ENCODE measurements at regions not wholly inside any gene's neighbourhood (a gene's known extent, or its start where the extent isn't known, plus 50 kb on each side); places are given as distances from the start of the nearest gene placed in this dataset.

DNA sequence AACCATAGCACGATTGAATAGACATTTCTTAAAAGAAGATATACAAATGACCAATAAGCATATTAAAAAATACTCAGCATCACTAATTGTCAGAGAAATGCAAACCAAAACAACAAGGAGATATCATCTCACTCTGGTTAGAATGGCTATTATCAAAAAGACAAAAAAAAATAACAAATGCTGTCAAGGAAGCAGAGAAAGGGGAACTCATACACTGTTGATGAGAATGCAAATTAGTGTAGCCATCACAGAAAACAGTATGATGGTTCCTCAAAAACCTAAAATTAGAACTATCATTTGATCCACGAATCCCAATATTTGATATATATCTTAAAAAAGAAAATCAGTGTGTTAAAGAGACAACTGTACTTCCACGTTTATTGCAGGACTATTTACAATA, 71.7 kb upstream of the BANK1 start:
- no peak overlapping the region for H3K4me3 Mint-ChIP-seq (ENCODE audit: unreplicated experiment)
- Histone ChIP-seq H3K9me3 (0 out of 2 replicates have a peak, but pooled peaks cover 4% of the 10 kb centered on the region), H3K4me1 (no peaks in the 10 kb centered on the region), H3K27me3 (replicated peaks; ENCODE audit: control insufficient read depth, insufficient read depth, low read length) (no peaks in the 10 kb centered on the region), H3K36me3 (ENCODE audit: control insufficient read depth, insufficient read depth, low read length) (no peaks in the 10 kb centered on the region), H3K4me3 (ENCODE audit: low read depth, low read length) (no peak overlapping the region)
- H3K36me3 Mint-ChIP-seq (ENCODE audit: insufficient read depth, unreplicated experiment) = no peaks in the 10 kb centered on the region
- intact Hi-C loops (cut with micrococcal nuclease; ENCODE audit: unreplicated experiment) = no loop called here
- POLR2A ChIA-PET = no interaction called here
- peaks cover 10% of the 10 kb centered on the region for H3K9me3 Mint-ChIP-seq (ENCODE audit: unreplicated experiment)
- BruUV-seq (replicated peaks) = no TSS peak
- H3K27me3 Mint-ChIP-seq (ENCODE audit: insufficient read depth, unreplicated experiment) = no peaks in the 10 kb centered on the region
- CTCF ChIA-PET = no interaction called here
- DNase-seq = no peak
- no peak overlapping the region for H3K27ac Mint-ChIP-seq (ENCODE audit: unreplicated experiment)
- H3K4me1 Mint-ChIP-seq (ENCODE audit: low read depth, unreplicated experiment) = no peaks in the 10 kb centered on the region
- TF ChIP-seq, protein P1, sequence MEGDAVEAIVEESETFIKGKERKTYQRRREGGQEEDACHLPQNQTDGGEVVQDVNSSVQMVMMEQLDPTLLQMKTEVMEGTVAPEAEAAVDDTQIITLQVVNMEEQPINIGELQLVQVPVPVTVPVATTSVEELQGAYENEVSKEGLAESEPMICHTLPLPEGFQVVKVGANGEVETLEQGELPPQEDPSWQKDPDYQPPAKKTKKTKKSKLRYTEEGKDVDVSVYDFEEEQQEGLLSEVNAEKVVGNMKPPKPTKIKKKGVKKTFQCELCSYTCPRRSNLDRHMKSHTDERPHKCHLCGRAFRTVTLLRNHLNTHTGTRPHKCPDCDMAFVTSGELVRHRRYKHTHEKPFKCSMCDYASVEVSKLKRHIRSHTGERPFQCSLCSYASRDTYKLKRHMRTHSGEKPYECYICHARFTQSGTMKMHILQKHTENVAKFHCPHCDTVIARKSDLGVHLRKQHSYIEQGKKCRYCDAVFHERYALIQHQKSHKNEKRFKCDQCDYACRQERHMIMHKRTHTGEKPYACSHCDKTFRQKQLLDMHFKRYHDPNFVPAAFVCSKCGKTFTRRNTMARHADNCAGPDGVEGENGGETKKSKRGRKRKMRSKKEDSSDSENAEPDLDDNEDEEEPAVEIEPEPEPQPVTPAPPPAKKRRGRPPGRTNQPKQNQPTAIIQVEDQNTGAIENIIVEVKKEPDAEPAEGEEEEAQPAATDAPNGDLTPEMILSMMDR (IDR thresholded peaks at IDR 0.05; ENCODE audit: insufficient read depth in 1 of 2, low read depth in 1 of 2, low read length in 1 of 2, severe bottlenecking in 1 of 2, unreplicated experiment in 1 of 2) = no peak

DNA sequence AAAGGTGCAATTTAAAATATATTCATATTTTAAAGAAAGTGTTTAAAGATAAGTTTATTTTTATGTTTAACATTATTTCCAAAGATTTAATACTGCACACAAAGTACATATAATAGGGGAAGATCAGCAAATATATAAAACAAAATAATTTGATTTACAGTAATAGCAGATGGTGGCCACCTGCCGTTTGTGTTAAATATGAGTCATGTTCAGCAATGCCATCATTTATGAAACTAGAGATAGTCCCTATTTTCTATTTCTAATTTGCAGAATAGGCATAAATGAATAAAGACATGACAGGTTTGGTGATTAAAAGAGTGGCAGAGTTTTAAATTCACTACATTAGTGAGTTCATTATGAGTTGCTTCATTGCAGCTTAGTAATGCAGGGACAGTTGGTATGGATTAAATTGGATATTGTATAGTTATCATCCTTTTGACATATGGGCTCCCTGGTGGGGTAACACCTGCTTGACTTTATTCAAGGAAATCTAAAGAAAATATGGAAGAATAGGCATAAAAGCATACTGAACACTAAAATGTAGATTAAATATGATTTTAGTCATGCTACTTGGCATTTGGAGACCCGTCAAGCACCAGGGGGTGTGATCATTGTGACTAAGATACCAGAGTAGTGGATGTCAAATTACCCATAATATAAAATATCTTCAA, 78.8 kb upstream of the BANK1 start:
- intact Hi-C loops (cut with micrococcal nuclease; ENCODE audit: unreplicated experiment) = no loop called here
- CTCF ChIA-PET = no interaction called here
- no TSS peak for BruUV-seq (replicated peaks)
- H3K27ac Mint-ChIP-seq (ENCODE audit: unreplicated experiment) = no peak overlapping the region
- no peaks in the 10 kb centered on the region for H3K36me3 ChIP-seq (ENCODE audit: control insufficient read depth, insufficient read depth, low read length)
- no peak overlapping the region for H3K4me3 Mint-ChIP-seq (ENCODE audit: unreplicated experiment)
- H3K36me3 Mint-ChIP-seq (ENCODE audit: insufficient read depth, unreplicated experiment) = no peaks in the 10 kb centered on the region
- TF ChIP-seq, protein P1 (IDR thresholded peaks at IDR 0.05; ENCODE audit: insufficient read depth in 1 of 2, low read depth in 1 of 2, low read length in 1 of 2, severe bottlenecking in 1 of 2, unreplicated experiment in 1 of 2) = no peak
- no peak for DNase-seq
- no peaks in the 10 kb centered on the region for H3K4me1 ChIP-seq
- no peaks in the 10 kb centered on the region for H3K4me1 Mint-ChIP-seq (ENCODE audit: low read depth, unreplicated experiment)
- H3K9me3 Mint-ChIP-seq (ENCODE audit: unreplicated experiment) = peaks cover 2% of the 10 kb centered on the region
- H3K27me3 Mint-ChIP-seq (ENCODE audit: insufficient read depth, unreplicated experiment) = no peaks in the 10 kb centered on the region
- no peaks in the 10 kb centered on the region for H3K9me3 ChIP-seq
- H3K27me3 ChIP-seq (replicated peaks; ENCODE audit: control insufficient read depth, insufficient read depth, low read length) = no peaks in the 10 kb centered on the region
- no peak overlapping the region for H3K4me3 ChIP-seq (ENCODE audit: low read depth, low read length)
- POLR2A ChIA-PET = no interaction called here

DNA sequence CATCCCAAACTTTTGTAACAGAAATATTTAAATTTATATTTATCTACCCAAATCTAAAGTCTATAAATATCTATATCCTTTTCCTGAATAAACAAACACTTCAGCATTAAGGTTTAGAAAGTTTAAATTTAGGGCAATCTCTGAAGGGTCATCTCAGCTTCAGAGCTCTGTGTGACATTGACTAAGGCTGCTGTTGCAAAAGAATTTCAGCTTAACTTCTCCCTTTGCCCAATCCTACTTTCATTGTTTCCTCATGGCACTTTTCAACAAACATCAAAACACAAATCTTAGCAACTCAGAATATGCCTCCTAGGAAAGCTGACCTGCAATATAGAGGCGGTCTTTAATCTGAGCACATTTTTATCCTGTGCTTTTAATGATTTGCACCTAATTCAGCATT, 79.7 kb upstream of the BANK1 start:
- 0 out of 2 replicates have a peak, but pooled peaks cover 4% of the 10 kb centered on the region for H3K9me3 ChIP-seq
- peaks cover 12% of the 10 kb centered on the region for H3K9me3 Mint-ChIP-seq (ENCODE audit: unreplicated experiment)
- BruUV-seq (replicated peaks) = no TSS peak
- no peak overlapping the region for H3K27ac Mint-ChIP-seq (ENCODE audit: unreplicated experiment)
- no peak for DNase-seq
- POLR2A ChIA-PET = no interaction called here
- TF ChIP-seq, protein P1 (IDR thresholded peaks at IDR 0.05; ENCODE audit: insufficient read depth in 1 of 2, low read depth in 1 of 2, low read length in 1 of 2, severe bottlenecking in 1 of 2, unreplicated experiment in 1 of 2) = no peak
- intact Hi-C loops (cut with micrococcal nuclease; ENCODE audit: unreplicated experiment) = no loop called here
- CTCF ChIA-PET = no interaction called here
- H3K36me3 Mint-ChIP-seq (ENCODE audit: insufficient read depth, unreplicated experiment) = no peaks in the 10 kb centered on the region
- H3K4me1 ChIP-seq = no peaks in the 10 kb centered on the region
- no peak overlapping the region for H3K4me3 ChIP-seq (ENCODE audit: low read depth, low read length)
- H3K4me1 Mint-ChIP-seq (ENCODE audit: low read depth, unreplicated experiment) = no peaks in the 10 kb centered on the region
- H3K27me3 Mint-ChIP-seq (ENCODE audit: insufficient read depth, unreplicated experiment) = no peaks in the 10 kb centered on the region
- H3K4me3 Mint-ChIP-seq (ENCODE audit: unreplicated experiment) = no peak overlapping the region
- H3K36me3 ChIP-seq (ENCODE audit: control insufficient read depth, insufficient read depth, low read length) = no peaks in the 10 kb centered on the region
- H3K27me3 ChIP-seq (replicated peaks; ENCODE audit: control insufficient read depth, insufficient read depth, low read length) = no peaks in the 10 kb centered on the region
